Panc1 (cell line): ENCODE measurements at regions not wholly inside any gene's neighbourhood (a gene's known extent, or its start where the extent isn't known, plus 50 kb on each side); places are given as distances from the start of the nearest gene placed in this dataset.

Experiments used
- ATAC-seq: fragments of 200-7000 bp; cut with Tn5 transposase; 2 replicates; pipeline ENCODE4 v1.9.1; 2020; ENCODE audit warnings: mild to moderate bottlenecking, moderate library complexity
- BruUV-seq: library from RNA; stranded (reverse); fragments of 400-500 nt; replicated peaks from 2 replicates; lab custom pipeline; 2021; lab: Mats Ljungman, UMichigan
- CTCF ChIA-PET: fragments of 300-600 bp; sonication (Branson Sonifier 250); formaldehyde crosslinking; loops from one replicate; lab custom pipeline; 2022; ENCODE audit warnings: antibody characterized with exemption; lab: Charles Lee
- POLR2A ChIA-PET: fragments of 300-600 bp; sonication (Branson Sonifier 250); formaldehyde crosslinking; loops from one replicate; lab custom pipeline; 2022; ENCODE audit warnings: antibody characterized with exemption; lab: Charles Lee
- DNase-seq: peaks from one replicate; pipeline ENCODE4 v3.0.0-alpha.2; 2010; ENCODE audit warnings: low read depth, low spot score
- H3K27ac ChIP-seq: 2 replicates; pipeline ENCODE4 v1.5.1; 2011; ENCODE audit warnings: mild to moderate bottlenecking, low read length, inconsistent platforms
- H3K27me3 ChIP-seq: fragments of 200-500 bp; sonication (Bioruptor generic); 2 replicates; pipeline ENCODE4 v1.6.0; 2014; ENCODE audit warnings: low read length, inconsistent platforms; ENCODE audit not compliant: control insufficient read depth, insufficient read depth
- H3K36me3 ChIP-seq: fragments of 200-500 bp; sonication (Bioruptor generic); 2 replicates; pipeline ENCODE4 v1.5.1; 2014; ENCODE audit warnings: inconsistent platforms, mild to moderate bottlenecking, low read length, moderate library complexity; ENCODE audit not compliant: control insufficient read depth, insufficient read depth
- H3K4me1 ChIP-seq: 2 replicates; pipeline ENCODE4 v1.5.1; 2011; ENCODE audit warnings: inconsistent platforms, mild to moderate bottlenecking, low read length, moderate library complexity; ENCODE audit not compliant: control insufficient read depth, insufficient read depth
- H3K4me3 ChIP-seq, 2 experiments: 2 replicates each; pipeline ENCODE4 v1.5.1; 2011 to 2012; ENCODE audit warnings: low read depth in 2 of 2, low read length in 2 of 2, mild to moderate bottlenecking in 2 of 2, inconsistent platforms in 1 of 2, moderate library complexity in 1 of 2
- H3K9me3 ChIP-seq: fragments of 200-500 bp; sonication (Bioruptor generic); 2 replicates; pipeline ENCODE4 v1.5.1; 2014; ENCODE audit warnings: low read depth, mild to moderate bottlenecking, inconsistent platforms, low read length, moderate library complexity; ENCODE audit not compliant: control insufficient read depth, insufficient read depth
- CTCF ChIP-seq: fragments of 450-650 bp; IDR thresholded peaks from 2 replicates; pipeline ENCODE4 v1.5.1; 2017; ENCODE audit warnings: mild to moderate bottlenecking
- POLR2AphosphoS5 ChIP-seq: IDR thresholded peaks from 2 replicates; pipeline ENCODE4 v1.6.1; 2012; ENCODE audit warnings: mild to moderate bottlenecking, low read depth, low read length, moderate library complexity
- REST ChIP-seq, 2 experiments: IDR thresholded peaks; 2 replicates each; pipeline ENCODE4 v1.6.1; 2011 to 2012; ENCODE audit warnings: low read depth in 2 of 2, control low read depth in 1 of 2, low read length in 1 of 2, mild to moderate bottlenecking in 1 of 2, moderate library complexity in 1 of 2; ENCODE audit not compliant: insufficient read depth in 1 of 2
- SIN3A ChIP-seq: IDR thresholded peaks from 2 replicates; pipeline ENCODE4 v1.6.1; 2012; ENCODE audit warnings: low read depth, mild to moderate bottlenecking, low read length, moderate library complexity, borderline replicate concordance; ENCODE audit not compliant: insufficient read depth
- TCF7L2 ChIP-seq: IDR thresholded peaks from 2 replicates; pipeline ENCODE4 v1.6.1; 2011; ENCODE audit warnings: mild to moderate bottlenecking, low read depth, low read length, inconsistent platforms
- in situ Hi-C: cut with HindIII; loops from 2 replicates; pipeline ENCODE4 v1.10.0; 2016; ENCODE audit warnings: low sequenced_read_pairs, low pct_unique_long_range_greater_than_20kb
- intact Hi-C: fragments of 100-400 bp; cut with micrococcal nuclease; formaldehyde crosslinking; loops from one replicate; pipeline ENCODE4 v1.10.0; 2022; ENCODE audit not compliant: unreplicated experiment

GRCh38 chr6:150654608-150655007, 54.9 kb downstream of the PLEKHG1 start:
- TF ChIP-seq SIN3A = no peak
- TF ChIP-seq CTCF = no peak
- TF ChIP-seq POLR2AphosphoS5 = no peak
- no peak for TF ChIP-seq TCF7L2
- no peak for TF ChIP-seq REST (IDR thresholded peaks at IDR 0.05; ENCODE audit: insufficient read depth in 1 of 2, low read depth in 2 of 2, low read length in 1 of 2)
- Histone ChIP-seq H3K9me3 (no peaks in the 10 kb centered on the region), H3K4me1 (no peaks in the 10 kb centered on the region), H3K27ac (no peak overlapping the region), H3K27me3 (no peaks in the 10 kb centered on the region; the same call in 1 of the 2 replicates), H3K36me3 (no peaks in the 10 kb centered on the region), H3K4me3 (no peak overlapping the region)
- BruUV-seq = no TSS peak
- ChIA-PET POLR2A (no interaction called here), CTCF (no interaction called here)
- no peak for DNase-seq
- intact Hi-C loops (no loop called here), in situ Hi-C loops (no loop called here)
- ATAC-seq = no peak

- CTCF ChIA-PET = no interaction called here
- POLR2A ChIA-PET = no interaction called here
Observed at GRCh38 chr6:150656156-150656555, 56.5 kb downstream of the PLEKHG1 start.

More at GRCh38 chr6:150656156-150656555, 56.5 kb downstream of the PLEKHG1 start:
- in situ Hi-C loops (no loop called here), intact Hi-C loops (no loop called here)
- no peak for TF ChIP-seq SIN3A
- TF ChIP-seq TCF7L2 = no peak
- TF ChIP-seq REST (IDR thresholded peaks at IDR 0.05; ENCODE audit: insufficient read depth in 1 of 2, low read depth in 2 of 2, low read length in 1 of 2) = no peak
- no peak for TF ChIP-seq CTCF
- TF ChIP-seq POLR2AphosphoS5 = no peak
- Histone ChIP-seq H3K9me3 (no peaks in the 10 kb centered on the region), H3K4me1 (no peaks in the 10 kb centered on the region), H3K4me3 (no peak overlapping the region), H3K36me3 (no peaks in the 10 kb centered on the region), H3K27me3 (no peaks in the 10 kb centered on the region; the same call in 1 of the 2 replicates), H3K27ac (no peak overlapping the region)
- ATAC-seq (no peak), DNase-seq (no peak)
- BruUV-seq = no TSS peak
